ENCODE measurements at regions not wholly inside any gene's neighbourhood (a gene's known extent, or its start where the extent isn't known, plus 50 kb on each side); places are given as distances from the start of the nearest gene placed in this dataset.

GRCh38 chr5:126103868-126104267, 319.3 kb upstream of the GRAMD2B start:
- no peaks in the 10 kb centered on the region for H3K9me3 ChIP-seq (ENCODE audit: control insufficient read depth, insufficient read depth, low read depth, low read length)
- no peak overlapping the region for H3K4me3 ChIP-seq (ENCODE audit: low read depth in 2 of 2, low read length in 2 of 2)
- H3K27me3 ChIP-seq (ENCODE audit: control insufficient read depth, insufficient read depth, low read length): no peaks in the 10 kb centered on the region
- ATAC-seq (no peak), DNase-seq (ENCODE audit: low read depth, low spot score) (no peak)
- TF ChIP-seq CTCF (IDR thresholded peaks at IDR 0.05): no peak
- TF ChIP-seq SIN3A (IDR thresholded peaks at IDR 0.05; ENCODE audit: borderline replicate concordance, insufficient read depth, low read depth, low read length): no peak
- no peak for TF ChIP-seq REST (IDR thresholded peaks at IDR 0.05; ENCODE audit: insufficient read depth in 1 of 2, low read depth in 2 of 2, low read length in 1 of 2)
- no peak for TF ChIP-seq TCF7L2 (IDR thresholded peaks at IDR 0.05; ENCODE audit: low read depth, low read length)
- TF ChIP-seq POLR2AphosphoS5 (IDR thresholded peaks at IDR 0.05; ENCODE audit: low read depth, low read length): no peak
- intact Hi-C loops (cut with micrococcal nuclease; ENCODE audit: unreplicated experiment): no loop called here
- no peak overlapping the region for H3K27ac ChIP-seq (ENCODE audit: low read length)
- no TSS peak for BruUV-seq (replicated peaks)
- in situ Hi-C loops (cut with HindIII; ENCODE audit: low pct_unique_long_range_greater_than_20kb, low sequenced_read_pairs): no loop called here
- H3K4me1 ChIP-seq (ENCODE audit: control insufficient read depth, insufficient read depth, low read length): no peaks in the 10 kb centered on the region; the same call in 1 of the 2 replicates
- CTCF ChIA-PET: no interaction called here
- POLR2A ChIA-PET: no interaction called here
- no peaks in the 10 kb centered on the region for H3K36me3 ChIP-seq (ENCODE audit: control insufficient read depth, insufficient read depth, low read length)

GRCh38 chr5:126104341-126104740, 318.9 kb upstream of the GRAMD2B start:
- POLR2A ChIA-PET: no interaction called here
- intact Hi-C loops (cut with micrococcal nuclease; ENCODE audit: unreplicated experiment): no loop called here
- no TSS peak for BruUV-seq (replicated peaks)

More at GRCh38 chr5:126104341-126104740, 318.9 kb upstream of the GRAMD2B start:
- H3K27me3 ChIP-seq (ENCODE audit: control insufficient read depth, insufficient read depth, low read length): no peaks in the 10 kb centered on the region
- no peaks in the 10 kb centered on the region for H3K9me3 ChIP-seq (ENCODE audit: control insufficient read depth, insufficient read depth, low read depth, low read length)
- no peaks in the 10 kb centered on the region for H3K36me3 ChIP-seq (ENCODE audit: control insufficient read depth, insufficient read depth, low read length)
- CTCF ChIA-PET: no interaction called here
- no peak overlapping the region for H3K27ac ChIP-seq (ENCODE audit: low read length)
- ATAC-seq (no peak), DNase-seq (ENCODE audit: low read depth, low spot score) (no peak)
- TF ChIP-seq TCF7L2 (IDR thresholded peaks at IDR 0.05; ENCODE audit: low read depth, low read length) (no peak), REST (IDR thresholded peaks at IDR 0.05; ENCODE audit: insufficient read depth in 1 of 2, low read depth in 2 of 2, low read length in 1 of 2) (no peak), CTCF (IDR thresholded peaks at IDR 0.05) (no peak), POLR2AphosphoS5 (IDR thresholded peaks at IDR 0.05; ENCODE audit: low read depth, low read length) (no peak), SIN3A (IDR thresholded peaks at IDR 0.05; ENCODE audit: borderline replicate concordance, insufficient read depth, low read depth, low read length) (no peak)
- no peaks in the 10 kb centered on the region; the same call in 1 of the 2 replicates for H3K4me1 ChIP-seq (ENCODE audit: control insufficient read depth, insufficient read depth, low read length)
- in situ Hi-C loops (cut with HindIII; ENCODE audit: low pct_unique_long_range_greater_than_20kb, low sequenced_read_pairs): no loop called here
- no peak overlapping the region for H3K4me3 ChIP-seq (ENCODE audit: low read depth in 2 of 2, low read length in 2 of 2)
